Lung (tissue), 11 donors: ENCODE measurements at regions not wholly inside any gene's neighbourhood (a gene's known extent, or its start where the extent isn't known, plus 50 kb on each side); places are given as distances from the start of the nearest gene placed in this dataset.
A peak's percentile ranks its signal among the peaks of the same experiment; 100 is the strongest.

Source experiments
- ATAC-seq: fragments of 200-7000 bp; cut with Tn5 transposase; one replicate; pipeline ENCODE4 v1.9.1; 2020; ENCODE audit warnings: moderate number of reproducible peaks; ENCODE audit not compliant: insufficient read depth, low FRiP score
- DNase-seq, 3 donors: peaks; one replicate each; pipeline ENCODE4 v3.0.0-alpha.2; 2013 to 2017
- H3K27ac ChIP-seq, 2 donors: one replicate each; pipeline ENCODE4 v1.5.1; 2013; ENCODE audit warnings: mild to moderate bottlenecking in 2 of 2, moderate library complexity in 2 of 2, control low read depth in 1 of 2, inconsistent platforms in 1 of 2, low read depth in 1 of 2, low read length in 1 of 2
- H3K27me3 ChIP-seq, 3 donors: one replicate each; pipeline ENCODE4 v1.5.1; 2013; ENCODE audit warnings: low read length in 2 of 3; ENCODE audit not compliant: control insufficient read depth in 3 of 3, insufficient read depth in 3 of 3
- H3K36me3 ChIP-seq, 4 donors: one replicate each; pipeline ENCODE4 v1.5.1; 2013; ENCODE audit warnings: low read length in 4 of 4, mild to moderate bottlenecking in 1 of 4, moderate library complexity in 1 of 4; ENCODE audit not compliant: control insufficient read depth in 4 of 4, insufficient read depth in 4 of 4
- H3K4me1 ChIP-seq, 5 donors: one replicate each; pipeline ENCODE4 v1.5.1; 2013; ENCODE audit warnings: low read length in 5 of 5, mild to moderate bottlenecking in 2 of 5, moderate library complexity in 1 of 5; ENCODE audit not compliant: control insufficient read depth in 5 of 5, insufficient read depth in 5 of 5
- H3K4me3 ChIP-seq: one replicate; pipeline ENCODE4 v1.5.1; 2013; ENCODE audit warnings: mild to moderate bottlenecking, control low read depth, moderate library complexity
- H3K9ac ChIP-seq, 2 donors: one replicate each; pipeline ENCODE4 v1.5.1; 2013; ENCODE audit warnings: low read length in 2 of 2, control low read depth in 1 of 2; ENCODE audit not compliant: insufficient read depth in 1 of 2
- H3K9me3 ChIP-seq, 4 donors: one replicate each; pipeline ENCODE4 v1.5.1; 2013; ENCODE audit warnings: low read length in 3 of 4, mild to moderate bottlenecking in 1 of 4, moderate library complexity in 1 of 4; ENCODE audit not compliant: control insufficient read depth in 4 of 4, insufficient read depth in 3 of 4
- CTCF ChIP-seq: IDR thresholded peaks from 2 replicates; pipeline ENCODE4 v1.5.1; 2012; ENCODE audit warnings: mild to moderate bottlenecking; ENCODE audit errors: control extremely low read depth, extremely low read depth
- WGBS, 2 donors: extraction: QIAGEN DNeasy Blood & Tissue Kit; methylation state at CpG; one replicate each; pipeline ENCODE4 v1.1.7; 2013; 5-methylcytosine and 5-hydroxymethylcytosine counted together
- donor health status: control.
- donor health status: control.
- donor health status: Bipolar disorder and iron deficiency.
- donor health status: healthy.
- donor health status: DM: yes; HTN: yes; CAD: no.

GRCh38 chr17:71166311-71166710, 954.5 kb upstream of the SOX9 start:
- Histone ChIP-seq H3K36me3 (no peaks in the 10 kb centered on the region), H3K27me3 (no peaks in the 10 kb centered on the region), H3K4me1 (peaks cover 0 to 4% (median 0%) of the 10 kb centered on the region in 5 donors), H3K4me3 (no peak overlapping the region), H3K9ac (no peak overlapping the region), H3K27ac (no peak overlapping the region), H3K9me3 (no peaks in the 10 kb centered on the region)
- no peak for ATAC-seq
- DNase-seq: no peak
- no peak for TF ChIP-seq CTCF
- 61 to 69% methylated on average over 2 of the region's 2 CpGs for WGBS, 2 donors

DNA sequence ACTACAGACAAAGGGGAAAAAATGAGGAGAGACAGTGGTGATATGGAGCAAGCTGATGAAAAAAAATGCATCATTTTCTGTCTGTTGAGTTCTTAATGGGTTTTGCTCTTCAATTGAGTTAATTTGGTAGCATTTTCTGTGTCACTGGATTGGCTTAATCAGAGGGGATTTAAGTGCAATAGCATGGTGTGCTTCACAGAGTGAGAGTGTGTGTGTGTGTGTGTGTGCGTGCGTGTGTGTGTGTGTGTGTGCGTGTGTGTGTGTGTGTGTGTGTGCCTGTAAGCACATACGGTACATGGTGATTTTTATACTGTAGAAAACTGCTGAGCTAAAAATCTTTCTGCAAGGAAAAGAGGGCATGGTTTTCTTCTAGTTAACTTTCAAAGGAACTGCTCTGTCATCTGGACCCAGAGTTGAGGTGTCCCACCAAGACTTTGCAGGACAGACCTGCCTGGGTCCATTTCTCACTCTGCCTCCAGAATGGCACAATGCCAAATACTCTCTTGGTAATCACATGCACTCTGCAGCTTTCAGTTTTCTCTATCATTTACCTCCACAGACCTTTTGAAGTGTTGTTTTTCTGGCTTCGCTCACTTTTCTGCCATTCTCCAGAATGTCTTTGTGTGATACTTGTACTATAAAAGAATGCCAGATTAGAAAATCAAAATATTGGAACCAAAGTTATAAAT, 952.6 kb upstream of the SOX9 start:
- DNase-seq (peak in 2 of 3 donors; percentile 27 to 59), ATAC-seq (no peak)
- no peak overlapping the region for H3K27ac ChIP-seq
- H3K9me3 ChIP-seq: no peaks in the 10 kb centered on the region
- H3K36me3 ChIP-seq: no peaks in the 10 kb centered on the region
- peaks cover 0 to 4% (median 0%) of the 10 kb centered on the region in 5 donors for H3K4me1 ChIP-seq
- H3K27me3 ChIP-seq: no peaks in the 10 kb centered on the region
- 74 to 76% methylated on average over 5 of the region's 5 CpGs for WGBS, 2 donors
- no peak overlapping the region for H3K4me3 ChIP-seq
- no peak overlapping the region for H3K9ac ChIP-seq
- no peak for TF ChIP-seq CTCF

GRCh38 chr17:71170070-71170469, 950.8 kb upstream of the SOX9 start:
- Histone ChIP-seq H3K9ac (no peak overlapping the region), H3K4me3 (no peak overlapping the region), H3K4me1 (peaks cover 0 to 4% (median 0%) of the 10 kb centered on the region in 5 donors), H3K27me3 (no peaks in the 10 kb centered on the region), H3K36me3 (no peaks in the 10 kb centered on the region), H3K27ac (no peak overlapping the region), H3K9me3 (no peaks in the 10 kb centered on the region)
- DNase-seq (no peak), ATAC-seq (no peak)
- TF ChIP-seq CTCF: no peak

- TF ChIP-seq CTCF: no peak
- no peak overlapping the region for H3K4me3 ChIP-seq
- ATAC-seq: no peak
- H3K9me3 ChIP-seq: no peaks in the 10 kb centered on the region
- no peak for DNase-seq
- no peak overlapping the region for H3K27ac ChIP-seq
- no peaks in the 10 kb centered on the region for H3K27me3 ChIP-seq
- H3K4me1 ChIP-seq: peaks cover 0 to 4% (median 0%) of the 10 kb centered on the region in 5 donors
- H3K36me3 ChIP-seq: no peaks in the 10 kb centered on the region
- H3K9ac ChIP-seq: no peak overlapping the region
- WGBS, 2 donors: 70 to 78% methylated on average over 2 of the region's 2 CpGs
Measured at GRCh38 chr17:71171270-71171669, 949.5 kb upstream of the SOX9 start.
